Right ventricle myocardium superior (tissue), 1 donor: ENCODE measurements at regions not wholly inside any gene's neighbourhood (a gene's known extent, or its start where the extent isn't known, plus 50 kb on each side); places are given as distances from the start of the nearest gene placed in this dataset.
A peak's percentile ranks its signal among the peaks of the same experiment; 100 is the strongest.
"Not testable (repeated sequence)": the region's sequence is repeated elsewhere in the genome, so short reads cannot be mapped to it uniquely, and the experiment has no call there.

ENCODE experiments used
- ATAC-seq: fragments of 200-7000 bp; cut with Tn5 transposase; one replicate; pipeline ENCODE4 v1.9.1; 2020; ENCODE audit warnings: mild to moderate bottlenecking; ENCODE audit not compliant: poor library complexity
- DNase-seq: peaks from one replicate; pipeline ENCODE4 v3.0.0-alpha.2; 2020
- intact Hi-C: fragments of 100-400 bp; cut with DNase I; formaldehyde crosslinking; loops from one replicate; pipeline ENCODE4 v1.11.2; 2022
- donor health status: DM: no; HTN: yes; CAD: no; lungs with severe emphysema.

- no peak for ATAC-seq
- intact Hi-C loops = no loop called here
- no peak for DNase-seq
Observed at GRCh38 chr10:37733822-37734221, 123.6 kb downstream of the ZNF248 start.

- no peak for ATAC-seq
- DNase-seq = no peak
- intact Hi-C loops = no loop called here
Observed at GRCh38 chr10:37732685-37733084, 124.7 kb downstream of the ZNF248 start.

GRCh38 chr10:37728830-37729229 is 128.6 kb downstream of the ZNF248 start:
- DNase-seq (no peak), ATAC-seq (no peak)
- intact Hi-C loops = no loop called here

GRCh38 chr10:37727491-37728352 is 129.7 kb downstream of the ZNF248 start:
- no peak for ATAC-seq
- no peak for DNase-seq
- intact Hi-C loops = no loop called here

GRCh38 chr10:37721100-37721499 is 136.3 kb downstream of the ZNF248 start:
- ATAC-seq (no peak), DNase-seq (no peak)
- intact Hi-C loops = no loop called here

- ATAC-seq, intact Hi-C loops, DNase-seq: not testable (repeated sequence)
Observed at GRCh38 chr10:37718060-37718459, 139.3 kb downstream of the ZNF248 start.

- intact Hi-C loops = no loop called here
- ATAC-seq (peak; percentile 61), DNase-seq (no peak)
Observed at GRCh38 chr10:37713642-37714041, 143.8 kb downstream of the ZNF248 start.

GRCh38 chr10:37713132-37713501 is 144.3 kb downstream of the ZNF248 start:
- DNase-seq (no peak), ATAC-seq (no peak)
- intact Hi-C loops = no loop called here

GRCh38 chr10:37712489-37713131 is 144.8 kb downstream of the ZNF248 start:
- intact Hi-C loops = no loop called here
- peak; percentile 81 for ATAC-seq

GRCh38 chr10:37711617-37712488 is 145.6 kb downstream of the ZNF248 start:
- ATAC-seq = peak; percentile 78
- intact Hi-C loops = no loop called here

More at GRCh38 chr10:37712489-37713131, 144.8 kb downstream of the ZNF248 start:
- DNase-seq = peak; percentile 77

GRCh38 chr10:37710831-37711616 is 146.4 kb downstream of the ZNF248 start:
- ATAC-seq (peak; percentile 40), DNase-seq (no peak)
- intact Hi-C loops = no loop called here

More at GRCh38 chr10:37711617-37712488, 145.6 kb downstream of the ZNF248 start:
- peak; percentile 65 for DNase-seq

- DNase-seq (no peak), ATAC-seq (no peak)
- intact Hi-C loops = no loop called here
Observed at GRCh38 chr10:37707829-37708578, 149.4 kb downstream of the ZNF248 start.

- peak; percentile 83 for ATAC-seq
Observed at GRCh38 chr10:37704566-37704965, 152.8 kb downstream of the ZNF248 start.

GRCh38 chr10:37703833-37704382 is 153.5 kb downstream of the ZNF248 start:
- ATAC-seq (no peak), DNase-seq (no peak)
- intact Hi-C loops = no loop called here

More at GRCh38 chr10:37704566-37704965, 152.8 kb downstream of the ZNF248 start:
- intact Hi-C loops = no loop called here
- DNase-seq = no peak

- intact Hi-C loops = no loop called here
- DNase-seq (no peak), ATAC-seq (no peak)
Observed at GRCh38 chr10:37703114-37703513, 154.3 kb downstream of the ZNF248 start.

- intact Hi-C loops = no loop called here
- ATAC-seq = no peak
- DNase-seq = no peak
Observed at GRCh38 chr10:37701781-37702493, 155.5 kb downstream of the ZNF248 start.
